OCI-LY7 (cell line): ENCODE measurements at regions not wholly inside any gene's neighbourhood (a gene's known extent, or its start where the extent isn't known, plus 50 kb on each side); places are given as distances from the start of the nearest gene placed in this dataset.

Experiments used
- EZH2phosphoT487 ChIP-seq: fragments of 200-600 bp; sonication (generic); IDR thresholded peaks from 2 replicates; pipeline ENCODE4 v1.6.1; 2018; ENCODE audit warnings: low read depth, borderline replicate concordance, mild to moderate bottlenecking, mixed run types, antibody characterized with exemption, low read length, moderate library complexity, mixed read lengths
- TF ChIP-seq, protein P1 (sequence below): fragments of 200-600 bp; sonication (generic); conservative IDR thresholded peaks from 2 replicates; pipeline ENCODE4 v1.5.1; 2014; ENCODE audit warnings: mild to moderate bottlenecking, antibody characterized with exemption, low read length, moderate library complexity, mixed read lengths

DNA sequence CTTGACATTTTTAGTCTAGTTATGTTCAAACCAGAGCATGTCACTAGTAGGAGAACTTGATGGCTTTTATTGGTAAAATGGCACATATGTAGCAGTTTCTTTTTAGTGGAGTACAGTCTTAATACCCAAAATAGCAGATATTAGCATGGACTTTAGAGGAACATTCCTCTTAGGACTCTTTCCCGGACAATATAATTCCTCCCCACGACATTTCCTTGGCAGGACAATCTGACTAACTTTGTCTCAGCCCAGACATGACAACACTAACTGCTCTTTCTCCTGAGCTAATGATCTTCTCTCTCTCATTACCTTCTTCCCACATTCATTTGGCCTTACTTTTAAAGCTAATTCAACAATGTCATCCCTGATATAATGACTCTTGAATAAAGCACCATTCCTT lies 62.5 kb downstream of the ADAMTS1 start:
- TF ChIP-seq, protein P1, sequence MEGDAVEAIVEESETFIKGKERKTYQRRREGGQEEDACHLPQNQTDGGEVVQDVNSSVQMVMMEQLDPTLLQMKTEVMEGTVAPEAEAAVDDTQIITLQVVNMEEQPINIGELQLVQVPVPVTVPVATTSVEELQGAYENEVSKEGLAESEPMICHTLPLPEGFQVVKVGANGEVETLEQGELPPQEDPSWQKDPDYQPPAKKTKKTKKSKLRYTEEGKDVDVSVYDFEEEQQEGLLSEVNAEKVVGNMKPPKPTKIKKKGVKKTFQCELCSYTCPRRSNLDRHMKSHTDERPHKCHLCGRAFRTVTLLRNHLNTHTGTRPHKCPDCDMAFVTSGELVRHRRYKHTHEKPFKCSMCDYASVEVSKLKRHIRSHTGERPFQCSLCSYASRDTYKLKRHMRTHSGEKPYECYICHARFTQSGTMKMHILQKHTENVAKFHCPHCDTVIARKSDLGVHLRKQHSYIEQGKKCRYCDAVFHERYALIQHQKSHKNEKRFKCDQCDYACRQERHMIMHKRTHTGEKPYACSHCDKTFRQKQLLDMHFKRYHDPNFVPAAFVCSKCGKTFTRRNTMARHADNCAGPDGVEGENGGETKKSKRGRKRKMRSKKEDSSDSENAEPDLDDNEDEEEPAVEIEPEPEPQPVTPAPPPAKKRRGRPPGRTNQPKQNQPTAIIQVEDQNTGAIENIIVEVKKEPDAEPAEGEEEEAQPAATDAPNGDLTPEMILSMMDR, result no peak
- TF ChIP-seq EZH2phosphoT487, result no peak
